Effector memory CD4-positive, alpha-beta T cell (primary cell): ENCODE measurements at regions not wholly inside any gene's neighbourhood (a gene's known extent, or its start where the extent isn't known, plus 50 kb on each side); places are given as distances from the start of the nearest gene placed in this dataset.

Experiments
- DNase-seq, 3 donors: peaks; one replicate each; pipeline ENCODE4 v3.0.0-alpha.2; 2020
- H3K27ac ChIP-seq: 2 replicates; pipeline ENCODE4 v1.7.0; 2013; ENCODE audit warnings: mild to moderate bottlenecking, low read length, moderate library complexity; ENCODE audit not compliant: insufficient read depth, poor library complexity, severe bottlenecking
- H3K27me3 ChIP-seq: replicated peaks from 2 replicates; pipeline ENCODE4 v1.7.0; 2013; ENCODE audit warnings: mild to moderate bottlenecking, low read length; ENCODE audit not compliant: insufficient read depth, control insufficient read depth, poor library complexity, severe bottlenecking
- H3K36me3 ChIP-seq: 2 replicates; pipeline ENCODE4 v1.7.0; 2013; ENCODE audit warnings: mild to moderate bottlenecking, low read length, moderate library complexity; ENCODE audit not compliant: control insufficient read depth, insufficient read depth
- H3K4me1 ChIP-seq: 2 replicates; pipeline ENCODE4 v1.7.0; 2013; ENCODE audit warnings: low read length, mild to moderate bottlenecking; ENCODE audit not compliant: control insufficient read depth, insufficient read depth, poor library complexity, severe bottlenecking
- H3K4me3 ChIP-seq: 2 replicates; pipeline ENCODE4 v1.7.0; 2013; ENCODE audit warnings: low read length, low read depth, mild to moderate bottlenecking; ENCODE audit not compliant: insufficient read depth, poor library complexity, severe bottlenecking
- H3K9me3 ChIP-seq: 2 replicates; pipeline ENCODE4 v1.7.0; 2013; ENCODE audit warnings: mild to moderate bottlenecking, low read length, moderate library complexity; ENCODE audit not compliant: control insufficient read depth

DNA sequence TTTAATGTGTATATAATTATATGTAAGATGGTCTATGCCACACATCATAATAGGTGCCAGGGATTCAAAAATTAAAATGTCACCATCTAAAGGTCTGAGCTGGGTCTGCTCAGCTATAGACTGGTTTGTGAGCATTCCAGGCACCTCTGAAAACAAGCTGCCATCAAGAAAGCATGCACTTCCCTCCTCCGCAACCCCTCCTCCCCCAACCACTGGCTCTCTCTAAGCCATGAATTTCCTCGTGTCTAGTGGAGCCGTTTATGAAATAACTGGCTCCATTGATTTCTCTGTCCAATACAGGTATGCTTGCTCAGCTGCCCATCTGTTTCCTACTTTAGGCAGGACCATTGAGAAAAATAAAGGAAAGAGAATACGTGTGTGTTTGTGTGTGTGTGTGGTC is 522.6 kb upstream of the PLXNA2 start:
- H3K4me1 ChIP-seq: no peaks in the 10 kb centered on the region
- no peak overlapping the region for H3K27ac ChIP-seq
- H3K9me3 ChIP-seq: no peaks in the 10 kb centered on the region
- no peaks in the 10 kb centered on the region for H3K36me3 ChIP-seq
- no peaks in the 10 kb centered on the region for H3K27me3 ChIP-seq
- no peak overlapping the region for H3K4me3 ChIP-seq
- DNase-seq: no peak

GRCh38 chr1:208767816-208768215 is 523.6 kb upstream of the PLXNA2 start:
- DNase-seq: no peak
- no peaks in the 10 kb centered on the region for H3K27me3 ChIP-seq
- H3K4me1 ChIP-seq: no peaks in the 10 kb centered on the region
- no peak overlapping the region for H3K27ac ChIP-seq
- no peaks in the 10 kb centered on the region for H3K36me3 ChIP-seq
- H3K4me3 ChIP-seq: no peak overlapping the region
- H3K9me3 ChIP-seq: no peaks in the 10 kb centered on the region

DNA sequence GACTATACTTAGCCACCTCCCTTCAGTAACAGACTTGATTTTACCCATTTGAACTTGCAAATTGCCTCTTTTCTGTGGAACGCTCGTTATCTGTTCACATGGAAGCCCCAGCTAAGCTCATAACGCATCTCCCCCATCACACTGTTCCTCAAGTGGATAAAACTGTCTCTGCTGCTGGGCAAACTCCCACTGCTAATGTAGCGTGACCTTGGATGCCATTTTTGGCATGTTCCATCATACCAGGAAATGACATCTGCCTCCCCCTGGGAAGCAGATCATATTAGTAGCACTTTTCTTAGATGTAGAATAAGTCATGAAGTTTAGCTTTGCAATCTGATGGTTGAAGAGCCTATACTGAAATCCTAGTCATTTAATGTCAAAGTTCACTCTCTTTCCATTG is 528.7 kb upstream of the PLXNA2 start:
- H3K27ac ChIP-seq: no peak overlapping the region
- H3K36me3 ChIP-seq: no peaks in the 10 kb centered on the region
- H3K27me3 ChIP-seq: no peaks in the 10 kb centered on the region
- H3K9me3 ChIP-seq: no peaks in the 10 kb centered on the region
- H3K4me1 ChIP-seq: no peaks in the 10 kb centered on the region
- no peak for DNase-seq
- no peak overlapping the region for H3K4me3 ChIP-seq

DNA sequence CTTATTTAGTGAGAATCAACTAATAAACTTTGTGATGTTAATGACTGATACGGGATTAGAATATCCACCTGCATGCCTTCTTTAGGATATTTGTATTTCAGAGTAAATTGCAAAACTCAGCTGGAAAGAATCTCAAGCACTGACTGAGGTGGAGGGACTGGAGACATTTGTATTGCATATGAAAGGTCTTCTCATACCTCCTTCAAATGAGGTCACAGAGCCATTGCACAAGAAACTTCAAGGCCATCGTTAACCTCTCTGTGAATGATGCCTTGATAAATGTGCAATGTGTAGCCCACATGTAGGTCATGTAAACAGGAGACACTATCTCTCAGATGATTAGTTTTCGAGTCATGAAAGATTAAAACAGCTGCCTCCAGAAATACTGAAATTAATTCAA is 531.7 kb upstream of the PLXNA2 start:
- Histone ChIP-seq H3K4me1 (no peaks in the 10 kb centered on the region), H3K4me3 (no peak overlapping the region), H3K36me3 (no peaks in the 10 kb centered on the region), H3K9me3 (no peaks in the 10 kb centered on the region), H3K27me3 (no peaks in the 10 kb centered on the region), H3K27ac (no peak overlapping the region)
- no peak for DNase-seq

- Histone ChIP-seq H3K27ac (no peak overlapping the region), H3K4me1 (no peaks in the 10 kb centered on the region), H3K4me3 (no peak overlapping the region), H3K9me3 (no peaks in the 10 kb centered on the region), H3K36me3 (no peaks in the 10 kb centered on the region), H3K27me3 (no peaks in the 10 kb centered on the region)
- DNase-seq: no peak
Observed at GRCh38 chr1:208778417-208778816, 534.2 kb upstream of the PLXNA2 start.

- Histone ChIP-seq H3K36me3 (no peaks in the 10 kb centered on the region), H3K4me3 (no peak overlapping the region), H3K4me1 (no peaks in the 10 kb centered on the region), H3K27me3 (no peaks in the 10 kb centered on the region), H3K9me3 (no peaks in the 10 kb centered on the region), H3K27ac (no peak overlapping the region)
- no peak for DNase-seq
Observed at GRCh38 chr1:208781391-208782045, 537.3 kb upstream of the PLXNA2 start.

DNA sequence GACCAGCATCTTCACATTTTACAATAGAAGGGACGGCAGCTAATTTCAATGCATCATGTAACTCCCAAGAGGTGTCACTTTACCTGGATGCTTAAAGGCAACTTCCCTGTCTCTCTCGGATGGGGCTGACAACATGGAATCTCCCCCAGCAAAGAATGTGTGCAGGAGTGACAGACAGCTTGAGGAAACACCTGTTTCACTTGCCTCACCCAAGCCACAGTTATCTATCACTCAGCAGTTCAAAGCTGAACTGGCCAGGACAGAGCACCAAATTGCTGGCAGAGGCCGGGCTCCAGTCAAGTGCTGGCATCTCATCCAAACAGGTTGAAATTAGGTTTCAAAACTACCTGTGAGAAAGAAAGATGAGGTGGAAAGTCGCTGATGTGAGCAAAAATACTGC is 538.0 kb upstream of the PLXNA2 start:
- no peak for DNase-seq
- no peaks in the 10 kb centered on the region for H3K36me3 ChIP-seq
- no peak overlapping the region for H3K27ac ChIP-seq
- no peaks in the 10 kb centered on the region for H3K9me3 ChIP-seq
- H3K4me3 ChIP-seq: no peak overlapping the region
- H3K4me1 ChIP-seq: no peaks in the 10 kb centered on the region
- no peaks in the 10 kb centered on the region for H3K27me3 ChIP-seq

DNA sequence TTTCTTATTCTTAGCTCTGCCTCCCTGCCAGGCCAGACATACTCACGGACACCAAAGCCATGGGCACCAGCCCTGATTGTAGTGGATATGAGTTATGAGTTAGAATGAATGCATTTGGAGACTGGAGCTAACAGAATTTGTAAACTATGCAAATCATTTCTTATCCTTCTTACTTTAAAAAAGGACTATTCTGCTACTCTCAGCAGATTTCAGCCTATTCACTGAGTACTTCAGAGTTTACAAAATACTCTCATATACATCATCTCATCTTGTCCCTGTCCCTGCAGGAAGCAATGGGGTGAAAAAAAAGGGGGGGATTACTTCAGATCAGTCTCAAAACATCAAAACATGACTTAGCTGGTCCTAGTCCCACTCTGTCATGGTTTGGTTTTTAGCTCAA is 541.4 kb upstream of the PLXNA2 start:
- H3K4me1 ChIP-seq: no peaks in the 10 kb centered on the region
- no peak overlapping the region for H3K4me3 ChIP-seq
- no peaks in the 10 kb centered on the region for H3K36me3 ChIP-seq
- H3K27ac ChIP-seq: no peak overlapping the region
- no peaks in the 10 kb centered on the region for H3K27me3 ChIP-seq
- no peak for DNase-seq
- H3K9me3 ChIP-seq: no peaks in the 10 kb centered on the region

DNA sequence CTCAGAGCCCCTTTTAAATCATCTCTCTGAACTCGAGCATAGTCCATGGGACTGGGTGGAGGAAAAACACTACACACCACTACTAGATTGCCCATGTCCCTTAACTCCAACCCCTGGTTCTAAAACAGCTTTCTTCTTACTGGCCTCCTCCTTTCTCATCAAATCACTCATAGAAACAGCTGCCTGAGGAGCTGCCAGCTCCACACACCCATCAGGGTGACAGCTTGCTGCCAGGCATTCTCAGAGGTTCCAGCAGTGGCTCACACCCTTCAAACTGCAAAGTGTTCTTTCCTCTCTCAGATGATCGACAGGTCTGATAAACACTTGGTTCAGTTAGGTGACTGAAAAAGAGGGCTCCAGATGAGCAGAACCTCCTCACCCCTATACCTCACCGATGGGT is 543.0 kb upstream of the PLXNA2 start:
- Histone ChIP-seq H3K4me1 (no peaks in the 10 kb centered on the region), H3K27me3 (no peaks in the 10 kb centered on the region), H3K9me3 (no peaks in the 10 kb centered on the region), H3K4me3 (no peak overlapping the region), H3K27ac (no peak overlapping the region), H3K36me3 (no peaks in the 10 kb centered on the region)
- DNase-seq: no peak

DNA sequence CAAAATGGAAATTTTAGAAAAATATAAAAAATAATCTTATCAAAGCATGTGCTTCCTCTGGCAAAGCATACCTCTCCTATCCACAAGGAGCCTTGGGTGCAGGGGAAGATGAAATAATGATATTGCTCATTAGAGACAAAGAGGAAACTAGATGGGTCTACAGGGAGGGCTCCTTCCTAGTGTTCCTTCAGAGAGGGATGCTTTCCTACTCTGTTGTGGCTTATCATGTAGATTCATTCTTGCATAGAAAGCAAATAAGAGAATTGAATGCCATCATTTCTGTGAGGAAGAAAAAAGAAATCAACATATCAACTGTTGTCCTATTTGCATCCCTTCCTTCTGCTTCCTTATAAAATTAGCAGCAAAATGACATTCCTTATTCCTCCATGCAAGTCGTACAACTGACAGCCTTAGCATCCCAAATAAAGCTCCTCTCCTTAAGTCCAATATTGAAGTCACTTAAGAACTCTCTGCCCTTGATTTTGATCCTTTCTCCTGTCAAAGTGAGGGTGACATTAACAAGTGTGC is 543.9 kb upstream of the PLXNA2 start:
- DNase-seq: no peak
- Histone ChIP-seq H3K4me1 (no peaks in the 10 kb centered on the region), H3K9me3 (no peaks in the 10 kb centered on the region), H3K36me3 (no peaks in the 10 kb centered on the region), H3K27me3 (no peaks in the 10 kb centered on the region), H3K27ac (no peak overlapping the region), H3K4me3 (no peak overlapping the region)
